ENCODE measurements at regions not wholly inside any gene's neighbourhood (a gene's known extent, or its start where the extent isn't known, plus 50 kb on each side); places are given as distances from the start of the nearest gene placed in this dataset.

DNA sequence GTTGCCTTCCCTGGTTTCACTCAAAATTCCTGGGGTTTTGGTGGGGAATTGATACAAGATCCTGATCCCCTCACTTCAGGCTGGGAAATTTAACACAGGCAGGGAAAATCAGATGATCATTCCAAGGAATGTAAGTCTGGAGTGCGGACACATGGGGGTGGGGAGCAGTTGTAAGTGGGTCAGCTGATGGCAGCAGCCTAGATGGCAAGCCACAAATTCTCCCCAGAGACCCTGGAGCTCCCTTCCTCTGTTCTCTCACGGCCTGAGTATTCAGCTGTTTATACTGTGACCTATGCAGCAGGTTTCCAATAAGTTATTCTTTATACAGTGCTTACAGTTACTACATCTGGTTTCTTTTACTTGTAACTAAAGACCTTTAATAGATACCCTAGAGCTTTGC lies 144.9 kb downstream of the SH3BGRL2 start:
- Histone ChIP-seq H3K9ac (ENCODE audit: insufficient read depth, low read depth, low read length) (no peak overlapping the region), H3K36me3 (replicated peaks in 1 of 2; ENCODE audit: control insufficient read depth in 1 of 2, insufficient read depth in 2 of 2, low read length in 2 of 2) (no peaks in the 10 kb centered on the region), H3K4me1 (ENCODE audit: insufficient read depth, low read length) (peaks cover 18% of the 10 kb centered on the region), H3K9me3 (ENCODE audit: low read length) (no peaks in the 10 kb centered on the region), H2AFZ (ENCODE audit: low read length) (no peak overlapping the region), H3K27ac (ENCODE audit: extremely low read length, insufficient read depth, low read length) (no peak overlapping the region), H3K79me2 (ENCODE audit: insufficient read depth, low read length) (no peaks in the 10 kb centered on the region), H3K4me3 (replicated peaks in 1 of 3; ENCODE audit: insufficient read depth in 1 of 3, low read depth in 2 of 3, low read length in 3 of 3) (no peak overlapping the region), H3K4me2 (ENCODE audit: low read depth, low read length) (no peak overlapping the region), H3K27me3 (ENCODE audit: control insufficient read depth in 1 of 2, insufficient read depth in 2 of 2, low read length in 2 of 2) (peaks cover 0 to 18% of the 10 kb centered on the region in 2 experiments; a peak in 1 of 5 replicates), H4K20me1 (ENCODE audit: insufficient read depth, low read length) (no peaks in the 10 kb centered on the region)
- CTCF ChIA-PET (ENCODE audit: low intra/inter-chr PET ratio, low total read pairs) = interaction anchor here (1.4 kb wide), 1 partner anchor 37 kb away, joined by 3 read pairs; no protein-coding TSS in a partner anchor
- TF ChIP-seq, protein P1, sequence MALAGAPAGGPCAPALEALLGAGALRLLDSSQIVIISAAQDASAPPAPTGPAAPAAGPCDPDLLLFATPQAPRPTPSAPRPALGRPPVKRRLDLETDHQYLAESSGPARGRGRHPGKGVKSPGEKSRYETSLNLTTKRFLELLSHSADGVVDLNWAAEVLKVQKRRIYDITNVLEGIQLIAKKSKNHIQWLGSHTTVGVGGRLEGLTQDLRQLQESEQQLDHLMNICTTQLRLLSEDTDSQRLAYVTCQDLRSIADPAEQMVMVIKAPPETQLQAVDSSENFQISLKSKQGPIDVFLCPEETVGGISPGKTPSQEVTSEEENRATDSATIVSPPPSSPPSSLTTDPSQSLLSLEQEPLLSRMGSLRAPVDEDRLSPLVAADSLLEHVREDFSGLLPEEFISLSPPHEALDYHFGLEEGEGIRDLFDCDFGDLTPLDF (CRISPR knock-in tag; IDR thresholded peaks at IDR 0.05) = no peak
- TF ChIP-seq PAF1 (CRISPR knock-in tag; IDR thresholded peaks at IDR 0.05) (no peak), HNRNPL (IDR thresholded peaks at IDR 0.05; ENCODE audit: low read depth, low read length) (no peak), AGO1 (IDR thresholded peaks at IDR 0.05; ENCODE audit: low read depth, low read length, poor library complexity, severe bottlenecking) (no peak), KLF15 (CRISPR knock-in tag; IDR thresholded peaks at IDR 0.05; ENCODE audit: borderline replicate concordance) (no peak), CEBPB (IDR thresholded peaks at IDR 0.05; ENCODE audit: borderline replicate concordance, low read depth, low read length) (no peak), ELF4 (CRISPR knock-in tag; IDR thresholded peaks at IDR 0.05; ENCODE audit: borderline replicate concordance) (no peak), FOXJ3 (CRISPR knock-in tag; IDR thresholded peaks at IDR 0.05; ENCODE audit: borderline replicate concordance) (no peak), NR2F2 (IDR thresholded peaks at IDR 0.05; ENCODE audit: borderline replicate concordance, low read depth) (no peak), GFI1 (CRISPR knock-in tag; IDR thresholded peaks at IDR 0.05; ENCODE audit: borderline replicate concordance) (no peak), IKZF1 (IDR thresholded peaks at IDR 0.05) (no peak)
- BruUV-seq (replicated peaks) = no TSS peak
- ATAC-seq (no peak), FAIRE-seq (no peak), DNase-seq (ENCODE audit: low spot score) (no peak)
- POLR2A ChIA-PET = no interaction called here
- intact Hi-C loops (cut with micrococcal nuclease; ENCODE audit: unreplicated experiment) (no loop called here), in situ Hi-C loops (cut with HindIII; ENCODE audit: extremely low pct_ligation_motif_present, low pct_unique_long_range_greater_than_20kb) (no loop called here)
- WGBS (ENCODE audit: low lambda C conversion rate) = 5% methylated on average over 2 of the region's 2 CpGs

Measured in HepG2 (cell line).